GM23338 (cell line): ENCODE measurements at regions not wholly inside any gene's neighbourhood (a gene's known extent, or its start where the extent isn't known, plus 50 kb on each side); places are given as distances from the start of the nearest gene placed in this dataset.

ENCODE experiments used
- ATAC-seq: fragments of 200-7000 bp; cut with Tn5 transposase; 3 replicates; pipeline ENCODE4 v1.9.1; 2020
- DNase-seq: peaks from one replicate; pipeline ENCODE4 v3.0.0-alpha.2; 2015; ENCODE audit warnings: low spot score
- H2AFZ ChIP-seq: fragments of 200-600 bp; sonication (generic); 2 replicates; pipeline ENCODE4 v1.8.0; 2016; ENCODE audit warnings: antibody characterized with exemption, mild to moderate bottlenecking, moderate library complexity
- H3F3A ChIP-seq: fragments of 200-600 bp; sonication (generic); replicated peaks from 2 replicates; pipeline ENCODE4 v1.8.0; 2017; ENCODE audit warnings: antibody characterized with exemption, mixed run types, low read depth
- H3K27ac ChIP-seq: fragments of 200-600 bp; sonication (generic); 2 replicates; pipeline ENCODE4 v1.6.1; 2016; ENCODE audit warnings: low read depth
- H3K27me3 ChIP-seq: fragments of 200-600 bp; sonication (generic); 2 replicates; pipeline ENCODE4 v1.8.0; 2016; ENCODE audit warnings: mild to moderate bottlenecking, mixed run types, moderate library complexity; ENCODE audit not compliant: insufficient read depth
- H3K36me3 ChIP-seq: fragments of 200-600 bp; sonication (generic); 2 replicates; pipeline ENCODE4 v1.8.0; 2016; ENCODE audit warnings: mild to moderate bottlenecking; ENCODE audit not compliant: insufficient read depth
- H3K4me1 ChIP-seq: fragments of 200-600 bp; sonication (generic); 2 replicates; pipeline ENCODE4 v1.8.0; 2016; ENCODE audit warnings: mild to moderate bottlenecking, moderate library complexity; ENCODE audit not compliant: insufficient read depth
- H3K4me2 ChIP-seq: fragments of 200-600 bp; sonication (generic); 2 replicates; pipeline ENCODE4 v1.7.1; 2017; ENCODE audit warnings: mixed run types
- H3K4me3 ChIP-seq: fragments of 200-600 bp; sonication (generic); 2 replicates; pipeline ENCODE4 v1.6.1; 2016; ENCODE audit warnings: mixed run types
- H3K79me2 ChIP-seq: fragments of 200-600 bp; sonication (generic); replicated peaks from 2 replicates; pipeline ENCODE4 v1.8.0; 2017; ENCODE audit warnings: mild to moderate bottlenecking; ENCODE audit not compliant: insufficient read depth
- H3K9me2 ChIP-seq: fragments of 200-600 bp; sonication (generic); 2 replicates; pipeline ENCODE4 v1.8.0; 2017; ENCODE audit not compliant: insufficient read depth
- H4K20me1 ChIP-seq: fragments of 200-600 bp; sonication (generic); replicated peaks from 2 replicates; pipeline ENCODE4 v1.8.0; 2017; ENCODE audit warnings: mild to moderate bottlenecking; ENCODE audit not compliant: insufficient read depth
- H3K27ac Mint-ChIP-seq: 2 replicates; pipeline ENCODE4 v1.8.0; 2020; ENCODE audit warnings: inconsistent platforms, mild to moderate bottlenecking, moderate library complexity, mixed read lengths
- H3K27me3 Mint-ChIP-seq: 3 replicates; pipeline ENCODE4 v1.8.0; 2022; ENCODE audit warnings: low read depth, mild to moderate bottlenecking, moderate library complexity, mixed read lengths, inconsistent platforms; ENCODE audit not compliant: insufficient read depth, poor library complexity
- H3K36me3 Mint-ChIP-seq: 3 replicates; pipeline ENCODE4 v1.8.0; 2021; ENCODE audit warnings: low read depth, mild to moderate bottlenecking, inconsistent platforms, moderate library complexity, mixed read lengths
- H3K4me1 Mint-ChIP-seq: 3 replicates; pipeline ENCODE4 v1.8.0; 2020; ENCODE audit warnings: mild to moderate bottlenecking, inconsistent platforms, mixed read lengths
- H3K4me3 Mint-ChIP-seq: 3 replicates; pipeline ENCODE4 v1.8.0; 2021; ENCODE audit warnings: moderate library complexity, mild to moderate bottlenecking, inconsistent platforms, mixed read lengths
- H3K9me3 Mint-ChIP-seq: 3 replicates; pipeline ENCODE4 v1.8.0; 2020; ENCODE audit warnings: moderate library complexity, mild to moderate bottlenecking, inconsistent platforms, mixed read lengths
- CTCF ChIP-seq, 2 experiments: fragments of 200-600 bp in 1 of 2; sonication (generic) in 1 of 2; conservative IDR thresholded peaks; 2 replicates each; pipeline versions ENCODE4 v1.5.1 to v1.6.1; 2016 to 2017; ENCODE audit warnings: antibody characterized with exemption in 2 of 2, low read depth in 2 of 2, mild to moderate bottlenecking in 2 of 2, moderate library complexity in 1 of 2
- EZH2 ChIP-seq: fragments of 200-600 bp; sonication (generic); IDR thresholded peaks from one replicate; pipeline ENCODE4 v1.8.0; 2017; ENCODE audit warnings: antibody characterized with exemption, mild to moderate bottlenecking, low read depth; ENCODE audit not compliant: unreplicated experiment
- EZH2phosphoT487 ChIP-seq: fragments of 200-600 bp; sonication (generic); IDR thresholded peaks from one replicate; pipeline ENCODE4 v1.8.1; 2018; ENCODE audit warnings: antibody characterized with exemption; ENCODE audit not compliant: unreplicated experiment
- NANOG ChIP-seq: IDR thresholded peaks from 2 replicates; pipeline ENCODE4 v1.6.1; 2016; ENCODE audit warnings: antibody characterized with exemption, borderline replicate concordance
- REST ChIP-seq: IDR thresholded peaks from one replicate; pipeline ENCODE4 v1.6.1; 2018; ENCODE audit warnings: antibody characterized with exemption; ENCODE audit not compliant: unreplicated experiment
- STAT1 ChIP-seq: IDR thresholded peaks from one replicate; pipeline ENCODE4 v1.6.1; 2016; ENCODE audit warnings: antibody characterized with exemption; ENCODE audit not compliant: unreplicated experiment
- ZNF331 ChIP-seq: fragments of 250-450 bp; sonication (Bioruptor Pico); IDR thresholded peaks from 2 replicates; pipeline ENCODE4 v1.5.0; 2020; ENCODE audit warnings: low read depth, mild to moderate bottlenecking, moderate library complexity
- TF ChIP-seq, protein P1 (sequence below): IDR thresholded peaks from 2 replicates; pipeline ENCODE4 v1.6.1; 2016; ENCODE audit warnings: antibody characterized with exemption

GRCh38 chr2:8090748-8091700 is 590.8 kb upstream of the ID2 start:
- Mint-ChIP-seq H3K4me3 (no peak overlapping the region), H3K27me3 (no peaks in the 10 kb centered on the region), H3K4me1 (peaks cover 7% of the 10 kb centered on the region), H3K36me3 (no peaks in the 10 kb centered on the region), H3K9me3 (no peaks in the 10 kb centered on the region), H3K27ac (no peak overlapping the region)
- Histone ChIP-seq H3F3A (no peaks in the 10 kb centered on the region), H3K4me3 (no peak overlapping the region), H3K9me2 (peaks cover 19% of the 10 kb centered on the region), H4K20me1 (no peaks in the 10 kb centered on the region), H2AFZ (peak overlapping the region; percentile 32; the same call in 1 of the 2 replicates), H3K4me2 (no peak overlapping the region), H3K79me2 (no peaks in the 10 kb centered on the region), H3K36me3 (no peaks in the 10 kb centered on the region), H3K4me1 (no peaks in the 10 kb centered on the region), H3K27me3 (no peaks in the 10 kb centered on the region), H3K27ac (no peak overlapping the region)
- no peak for ATAC-seq
- no peak for DNase-seq
- no peak for TF ChIP-seq STAT1

DNA sequence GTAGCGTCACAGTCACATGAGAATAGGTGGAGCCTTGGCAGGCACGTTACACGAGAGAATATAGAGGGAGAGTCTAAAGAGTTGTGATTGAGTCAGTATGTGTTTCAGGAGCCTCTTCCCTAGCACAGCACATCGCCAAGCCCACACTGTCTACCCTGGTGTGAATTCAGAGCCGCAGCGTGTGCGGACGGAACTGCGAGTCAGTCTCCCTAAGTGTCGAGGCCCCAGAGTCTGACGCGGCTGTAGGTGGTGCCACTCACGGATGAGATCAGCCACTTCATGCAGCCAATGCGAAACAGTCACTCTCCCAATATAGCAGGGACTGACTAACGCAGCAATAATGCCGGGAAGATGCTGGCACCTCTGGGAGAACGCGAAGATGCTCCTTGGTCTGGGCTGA is 587.3 kb upstream of the ID2 start:
- TF ChIP-seq ZNF331 (no peak), REST (no peak), EZH2phosphoT487 (no peak), CTCF (conservative IDR thresholded peaks at IDR 0.05; ENCODE audit: low read depth in 2 of 2) (no peak), NANOG (no peak), STAT1 (no peak), EZH2 (no peak)
- TF ChIP-seq, protein P1, sequence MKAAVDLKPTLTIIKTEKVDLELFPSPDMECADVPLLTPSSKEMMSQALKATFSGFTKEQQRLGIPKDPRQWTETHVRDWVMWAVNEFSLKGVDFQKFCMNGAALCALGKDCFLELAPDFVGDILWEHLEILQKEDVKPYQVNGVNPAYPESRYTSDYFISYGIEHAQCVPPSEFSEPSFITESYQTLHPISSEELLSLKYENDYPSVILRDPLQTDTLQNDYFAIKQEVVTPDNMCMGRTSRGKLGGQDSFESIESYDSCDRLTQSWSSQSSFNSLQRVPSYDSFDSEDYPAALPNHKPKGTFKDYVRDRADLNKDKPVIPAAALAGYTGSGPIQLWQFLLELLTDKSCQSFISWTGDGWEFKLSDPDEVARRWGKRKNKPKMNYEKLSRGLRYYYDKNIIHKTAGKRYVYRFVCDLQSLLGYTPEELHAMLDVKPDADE = no peak
- DNase-seq = peak; percentile 10

More for the DNA sequence above, 587.3 kb upstream of the ID2 start:
- Histone ChIP-seq H3K4me1 (no peaks in the 10 kb centered on the region), H3K27me3 (no peaks in the 10 kb centered on the region), H3K4me2 (no peak overlapping the region), H4K20me1 (no peaks in the 10 kb centered on the region), H2AFZ (peak overlapping the region; percentile 96), H3K9me2 (peaks cover 2% of the 10 kb centered on the region), H3K79me2 (no peaks in the 10 kb centered on the region), H3K36me3 (no peaks in the 10 kb centered on the region), H3K27ac (no peak overlapping the region), H3K4me3 (no peak overlapping the region), H3F3A (no peaks in the 10 kb centered on the region)
- H3K4me3 Mint-ChIP-seq = no peak overlapping the region
- 0 out of 3 replicates have a peak, but pooled peaks have one; percentile 41 for ATAC-seq
- H3K4me1 Mint-ChIP-seq = peaks cover 7% of the 10 kb centered on the region
- H3K27ac Mint-ChIP-seq = no peak overlapping the region
- no peaks in the 10 kb centered on the region for H3K27me3 Mint-ChIP-seq
- H3K36me3 Mint-ChIP-seq = peaks cover 2% of the 10 kb centered on the region; the same call in 1 of the 3 replicates
- no peaks in the 10 kb centered on the region for H3K9me3 Mint-ChIP-seq
